ENCODE measurements at regions not wholly inside any gene's neighbourhood (a gene's known extent, or its start where the extent isn't known, plus 50 kb on each side); places are given as distances from the start of the nearest gene placed in this dataset.

- no TSS peak for BruUV-seq (replicated peaks)
- no peak for DNase-seq (ENCODE audit: low read depth, low spot score)
- intact Hi-C loops (cut with micrococcal nuclease; ENCODE audit: unreplicated experiment): no loop called here
- Histone ChIP-seq H3K36me3 (ENCODE audit: control insufficient read depth, insufficient read depth, low read length) (no peaks in the 10 kb centered on the region), H3K4me1 (ENCODE audit: control insufficient read depth, insufficient read depth, low read length) (no peaks in the 10 kb centered on the region), H3K27me3 (ENCODE audit: control insufficient read depth, insufficient read depth, low read length) (no peaks in the 10 kb centered on the region; the same call in 1 of the 2 replicates), H3K9me3 (ENCODE audit: control insufficient read depth, insufficient read depth, low read depth, low read length) (no peaks in the 10 kb centered on the region), H3K4me3 (ENCODE audit: low read depth in 2 of 2, low read length in 2 of 2) (peak overlapping the region; percentile 32 to 39), H3K27ac (ENCODE audit: low read length) (no peak overlapping the region)
- ATAC-seq: 0 out of 2 replicates have a peak, but pooled peaks have one; percentile 23
- no peak for TF ChIP-seq TCF7L2 (IDR thresholded peaks at IDR 0.05; ENCODE audit: low read depth, low read length)
- TF ChIP-seq REST (IDR thresholded peaks at IDR 0.05; ENCODE audit: insufficient read depth in 1 of 2, low read depth in 2 of 2, low read length in 1 of 2): no peak
- TF ChIP-seq POLR2AphosphoS5 (IDR thresholded peaks at IDR 0.05; ENCODE audit: low read depth, low read length): no peak
- TF ChIP-seq CTCF (IDR thresholded peaks at IDR 0.05): no peak
- no peak for TF ChIP-seq SIN3A (IDR thresholded peaks at IDR 0.05; ENCODE audit: borderline replicate concordance, insufficient read depth, low read depth, low read length)
- CTCF ChIA-PET: no interaction called here
- POLR2A ChIA-PET: no interaction called here
- in situ Hi-C loops (cut with HindIII; ENCODE audit: low pct_unique_long_range_greater_than_20kb, low sequenced_read_pairs): no loop called here
These were observed 138.1 kb upstream of the ZIC3 start for GRCh38 chrX:137427816-137428215.

- Histone ChIP-seq H3K27me3 (ENCODE audit: control insufficient read depth, insufficient read depth, low read length) (no peaks in the 10 kb centered on the region; the same call in 1 of the 2 replicates), H3K4me1 (ENCODE audit: control insufficient read depth, insufficient read depth, low read length) (no peaks in the 10 kb centered on the region), H3K4me3 (ENCODE audit: low read depth in 2 of 2, low read length in 2 of 2) (peak overlapping the region; percentile 32 to 39; a peak in 3 of 4 replicates), H3K27ac (ENCODE audit: low read length) (no peak overlapping the region), H3K9me3 (ENCODE audit: control insufficient read depth, insufficient read depth, low read depth, low read length) (no peaks in the 10 kb centered on the region), H3K36me3 (ENCODE audit: control insufficient read depth, insufficient read depth, low read length) (no peaks in the 10 kb centered on the region)
- ChIA-PET CTCF (no interaction called here), POLR2A (no interaction called here)
- ATAC-seq (0 out of 2 replicates have a peak, but pooled peaks have one; percentile 12), DNase-seq (ENCODE audit: low read depth, low spot score) (no peak)
- intact Hi-C loops (cut with micrococcal nuclease; ENCODE audit: unreplicated experiment): no loop called here
- BruUV-seq (replicated peaks): no TSS peak
- TF ChIP-seq CTCF (IDR thresholded peaks at IDR 0.05): no peak
- in situ Hi-C loops (cut with HindIII; ENCODE audit: low pct_unique_long_range_greater_than_20kb, low sequenced_read_pairs): no loop called here
These were observed 138.5 kb upstream of the ZIC3 start for GRCh38 chrX:137427426-137427778.
